HG03460 (cell line): ENCODE measurements at regions not wholly inside any gene's neighbourhood (a gene's known extent, or its start where the extent isn't known, plus 50 kb on each side); places are given as distances from the start of the nearest gene placed in this dataset.
"Not testable (repeated sequence)": the region's sequence is repeated elsewhere in the genome, so short reads cannot be mapped to it uniquely, and the experiment has no call there.

Source experiments
- ATAC-seq: cut with Tn5 transposase; IDR thresholded peaks from one replicate; pipeline ENCODE4 v1.9.1; 2021; ENCODE audit not compliant: unreplicated experiment

- ATAC-seq = not testable (repeated sequence)
These were observed 97.5 kb downstream of the ZNF664 start for GRCh38 chr12:124070394-124071074.

GRCh38 chr12:124071075-124071443, 98.0 kb downstream of the ZNF664 start:
- ATAC-seq = no peak

- no peak for ATAC-seq
These were observed 100.5 kb downstream of the ZNF664 start for GRCh38 chr12:124073356-124074035.

GRCh38 chr12:124075841-124076240, 102.8 kb downstream of the ZNF664 start:
- ATAC-seq = no peak

- ATAC-seq = no peak
These were observed 104.7 kb downstream of the ZNF664 start for GRCh38 chr12:124077701-124078100.

- ATAC-seq = no peak
These were observed 105.8 kb downstream of the ZNF664 start for GRCh38 chr12:124078800-124079199.

- ATAC-seq = no peak
These were observed 107.6 kb downstream of the ZNF664 start for GRCh38 chr12:124080649-124081048.

GRCh38 chr12:124082012-124082411, 109.0 kb downstream of the ZNF664 start:
- no peak for ATAC-seq

GRCh38 chr12:124082687-124083086, 109.7 kb downstream of the ZNF664 start:
- ATAC-seq = no peak

GRCh38 chr12:124083708-124084107, 110.7 kb downstream of the ZNF664 start:
- ATAC-seq = no peak

- ATAC-seq = no peak
These were observed 112.6 kb downstream of the ZNF664 start for GRCh38 chr12:124085419-124086296.

GRCh38 chr12:124086299-124086898, 113.4 kb downstream of the ZNF664 start:
- ATAC-seq = no peak

GRCh38 chr12:124087266-124088051, 114.4 kb downstream of the ZNF664 start:
- no peak for ATAC-seq

GRCh38 chr12:124088217-124088907, 115.3 kb downstream of the ZNF664 start:
- no peak for ATAC-seq

- not testable (repeated sequence) for ATAC-seq
These were observed 116.3 kb downstream of the ZNF664 start for GRCh38 chr12:124089181-124089914.

GRCh38 chr12:124091835-124092234, 118.8 kb downstream of the ZNF664 start:
- ATAC-seq = no peak

GRCh38 chr12:124092532-124092931, 119.5 kb downstream of the ZNF664 start:
- ATAC-seq = not testable (repeated sequence)

- no peak for ATAC-seq
These were observed 120.3 kb downstream of the ZNF664 start for GRCh38 chr12:124093297-124093696.

- no peak for ATAC-seq
These were observed 121.2 kb downstream of the ZNF664 start for GRCh38 chr12:124094188-124094587.
